GM23338 (cell line): ENCODE measurements at regions not wholly inside any gene's neighbourhood (a gene's known extent, or its start where the extent isn't known, plus 50 kb on each side); places are given as distances from the start of the nearest gene placed in this dataset.

Experiments
- ATAC-seq: fragments of 200-7000 bp; cut with Tn5 transposase; 3 replicates; pipeline ENCODE4 v1.9.1; 2020
- DNase-seq: peaks from one replicate; pipeline ENCODE4 v3.0.0-alpha.2; 2015; ENCODE audit warnings: low spot score
- H2AFZ ChIP-seq: fragments of 200-600 bp; sonication (generic); 2 replicates; pipeline ENCODE4 v1.8.0; 2016; ENCODE audit warnings: antibody characterized with exemption, mild to moderate bottlenecking, moderate library complexity
- H3F3A ChIP-seq: fragments of 200-600 bp; sonication (generic); replicated peaks from 2 replicates; pipeline ENCODE4 v1.8.0; 2017; ENCODE audit warnings: antibody characterized with exemption, mixed run types, low read depth
- H3K27ac ChIP-seq: fragments of 200-600 bp; sonication (generic); 2 replicates; pipeline ENCODE4 v1.6.1; 2016; ENCODE audit warnings: low read depth
- H3K27me3 ChIP-seq: fragments of 200-600 bp; sonication (generic); 2 replicates; pipeline ENCODE4 v1.8.0; 2016; ENCODE audit warnings: mild to moderate bottlenecking, mixed run types, moderate library complexity; ENCODE audit not compliant: insufficient read depth
- H3K36me3 ChIP-seq: fragments of 200-600 bp; sonication (generic); 2 replicates; pipeline ENCODE4 v1.8.0; 2016; ENCODE audit warnings: mild to moderate bottlenecking; ENCODE audit not compliant: insufficient read depth
- H3K4me1 ChIP-seq: fragments of 200-600 bp; sonication (generic); 2 replicates; pipeline ENCODE4 v1.8.0; 2016; ENCODE audit warnings: mild to moderate bottlenecking, moderate library complexity; ENCODE audit not compliant: insufficient read depth
- H3K4me2 ChIP-seq: fragments of 200-600 bp; sonication (generic); 2 replicates; pipeline ENCODE4 v1.7.1; 2017; ENCODE audit warnings: mixed run types
- H3K4me3 ChIP-seq: fragments of 200-600 bp; sonication (generic); 2 replicates; pipeline ENCODE4 v1.6.1; 2016; ENCODE audit warnings: mixed run types
- H3K79me2 ChIP-seq: fragments of 200-600 bp; sonication (generic); replicated peaks from 2 replicates; pipeline ENCODE4 v1.8.0; 2017; ENCODE audit warnings: mild to moderate bottlenecking; ENCODE audit not compliant: insufficient read depth
- H3K9me2 ChIP-seq: fragments of 200-600 bp; sonication (generic); 2 replicates; pipeline ENCODE4 v1.8.0; 2017; ENCODE audit not compliant: insufficient read depth
- H4K20me1 ChIP-seq: fragments of 200-600 bp; sonication (generic); replicated peaks from 2 replicates; pipeline ENCODE4 v1.8.0; 2017; ENCODE audit warnings: mild to moderate bottlenecking; ENCODE audit not compliant: insufficient read depth
- H3K27ac Mint-ChIP-seq: 2 replicates; pipeline ENCODE4 v1.8.0; 2020; ENCODE audit warnings: inconsistent platforms, mild to moderate bottlenecking, moderate library complexity, mixed read lengths
- H3K27me3 Mint-ChIP-seq: 3 replicates; pipeline ENCODE4 v1.8.0; 2022; ENCODE audit warnings: low read depth, mild to moderate bottlenecking, moderate library complexity, mixed read lengths, inconsistent platforms; ENCODE audit not compliant: insufficient read depth, poor library complexity
- H3K36me3 Mint-ChIP-seq: 3 replicates; pipeline ENCODE4 v1.8.0; 2021; ENCODE audit warnings: low read depth, mild to moderate bottlenecking, inconsistent platforms, moderate library complexity, mixed read lengths
- H3K4me1 Mint-ChIP-seq: 3 replicates; pipeline ENCODE4 v1.8.0; 2020; ENCODE audit warnings: mild to moderate bottlenecking, inconsistent platforms, mixed read lengths
- H3K4me3 Mint-ChIP-seq: 3 replicates; pipeline ENCODE4 v1.8.0; 2021; ENCODE audit warnings: moderate library complexity, mild to moderate bottlenecking, inconsistent platforms, mixed read lengths
- H3K9me3 Mint-ChIP-seq: 3 replicates; pipeline ENCODE4 v1.8.0; 2020; ENCODE audit warnings: moderate library complexity, mild to moderate bottlenecking, inconsistent platforms, mixed read lengths
- CREB1 ChIP-seq: fragments of 250-450 bp; sonication (Bioruptor Pico); IDR thresholded peaks from 2 replicates; pipeline ENCODE4 v1.5.0; 2020; ENCODE audit warnings: low read depth, mild to moderate bottlenecking, moderate library complexity
- EZH2 ChIP-seq: fragments of 200-600 bp; sonication (generic); IDR thresholded peaks from one replicate; pipeline ENCODE4 v1.8.0; 2017; ENCODE audit warnings: antibody characterized with exemption, mild to moderate bottlenecking, low read depth; ENCODE audit not compliant: unreplicated experiment
- EZH2phosphoT487 ChIP-seq: fragments of 200-600 bp; sonication (generic); IDR thresholded peaks from one replicate; pipeline ENCODE4 v1.8.1; 2018; ENCODE audit warnings: antibody characterized with exemption; ENCODE audit not compliant: unreplicated experiment
- NANOG ChIP-seq: IDR thresholded peaks from 2 replicates; pipeline ENCODE4 v1.6.1; 2016; ENCODE audit warnings: antibody characterized with exemption, borderline replicate concordance
- POLR2AphosphoS5 ChIP-seq: IDR thresholded peaks from 2 replicates; pipeline ENCODE4 v1.6.1; 2016; ENCODE audit warnings: antibody characterized with exemption, low read depth
- STAT1 ChIP-seq: IDR thresholded peaks from one replicate; pipeline ENCODE4 v1.6.1; 2016; ENCODE audit warnings: antibody characterized with exemption; ENCODE audit not compliant: unreplicated experiment
- ZNF114 ChIP-seq: fragments of 250-450 bp; sonication (Bioruptor Pico); IDR thresholded peaks from 2 replicates; pipeline ENCODE4 v1.5.0; 2020; ENCODE audit warnings: mild to moderate bottlenecking, moderate library complexity
- ZNF331 ChIP-seq: fragments of 250-450 bp; sonication (Bioruptor Pico); IDR thresholded peaks from 2 replicates; pipeline ENCODE4 v1.5.0; 2020; ENCODE audit warnings: low read depth, mild to moderate bottlenecking, moderate library complexity
- TF ChIP-seq, protein P1 (sequence below): fragments of 250-450 bp; sonication (Bioruptor Pico); IDR thresholded peaks from 2 replicates; pipeline ENCODE4 v1.5.0; 2020; ENCODE audit warnings: mild to moderate bottlenecking, moderate library complexity
- TF ChIP-seq, protein P2 (sequence below): IDR thresholded peaks from 2 replicates; pipeline ENCODE4 v1.6.1; 2016; ENCODE audit warnings: antibody characterized with exemption

DNA sequence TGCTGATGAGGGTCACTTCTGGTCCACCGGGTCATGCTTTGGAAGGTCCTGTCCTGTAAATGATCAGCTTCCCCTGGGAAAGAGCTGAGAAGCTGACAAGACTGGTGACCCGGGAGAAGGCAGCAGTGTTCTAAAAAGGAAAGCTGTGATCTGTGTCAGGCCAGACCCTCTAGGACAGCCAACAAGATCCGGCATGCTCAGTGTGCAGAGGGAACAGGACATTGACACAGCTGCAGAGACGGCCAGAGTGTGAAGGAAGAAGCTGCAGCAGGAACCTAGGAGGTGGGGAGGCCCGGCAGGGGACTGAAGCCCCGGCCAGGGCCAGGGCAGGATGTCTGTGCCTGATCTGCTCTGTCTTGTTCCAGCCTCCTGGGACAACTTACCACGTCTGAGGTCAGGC is 372.7 kb upstream of the ID2 start (continued):
- TF ChIP-seq, protein P1, sequence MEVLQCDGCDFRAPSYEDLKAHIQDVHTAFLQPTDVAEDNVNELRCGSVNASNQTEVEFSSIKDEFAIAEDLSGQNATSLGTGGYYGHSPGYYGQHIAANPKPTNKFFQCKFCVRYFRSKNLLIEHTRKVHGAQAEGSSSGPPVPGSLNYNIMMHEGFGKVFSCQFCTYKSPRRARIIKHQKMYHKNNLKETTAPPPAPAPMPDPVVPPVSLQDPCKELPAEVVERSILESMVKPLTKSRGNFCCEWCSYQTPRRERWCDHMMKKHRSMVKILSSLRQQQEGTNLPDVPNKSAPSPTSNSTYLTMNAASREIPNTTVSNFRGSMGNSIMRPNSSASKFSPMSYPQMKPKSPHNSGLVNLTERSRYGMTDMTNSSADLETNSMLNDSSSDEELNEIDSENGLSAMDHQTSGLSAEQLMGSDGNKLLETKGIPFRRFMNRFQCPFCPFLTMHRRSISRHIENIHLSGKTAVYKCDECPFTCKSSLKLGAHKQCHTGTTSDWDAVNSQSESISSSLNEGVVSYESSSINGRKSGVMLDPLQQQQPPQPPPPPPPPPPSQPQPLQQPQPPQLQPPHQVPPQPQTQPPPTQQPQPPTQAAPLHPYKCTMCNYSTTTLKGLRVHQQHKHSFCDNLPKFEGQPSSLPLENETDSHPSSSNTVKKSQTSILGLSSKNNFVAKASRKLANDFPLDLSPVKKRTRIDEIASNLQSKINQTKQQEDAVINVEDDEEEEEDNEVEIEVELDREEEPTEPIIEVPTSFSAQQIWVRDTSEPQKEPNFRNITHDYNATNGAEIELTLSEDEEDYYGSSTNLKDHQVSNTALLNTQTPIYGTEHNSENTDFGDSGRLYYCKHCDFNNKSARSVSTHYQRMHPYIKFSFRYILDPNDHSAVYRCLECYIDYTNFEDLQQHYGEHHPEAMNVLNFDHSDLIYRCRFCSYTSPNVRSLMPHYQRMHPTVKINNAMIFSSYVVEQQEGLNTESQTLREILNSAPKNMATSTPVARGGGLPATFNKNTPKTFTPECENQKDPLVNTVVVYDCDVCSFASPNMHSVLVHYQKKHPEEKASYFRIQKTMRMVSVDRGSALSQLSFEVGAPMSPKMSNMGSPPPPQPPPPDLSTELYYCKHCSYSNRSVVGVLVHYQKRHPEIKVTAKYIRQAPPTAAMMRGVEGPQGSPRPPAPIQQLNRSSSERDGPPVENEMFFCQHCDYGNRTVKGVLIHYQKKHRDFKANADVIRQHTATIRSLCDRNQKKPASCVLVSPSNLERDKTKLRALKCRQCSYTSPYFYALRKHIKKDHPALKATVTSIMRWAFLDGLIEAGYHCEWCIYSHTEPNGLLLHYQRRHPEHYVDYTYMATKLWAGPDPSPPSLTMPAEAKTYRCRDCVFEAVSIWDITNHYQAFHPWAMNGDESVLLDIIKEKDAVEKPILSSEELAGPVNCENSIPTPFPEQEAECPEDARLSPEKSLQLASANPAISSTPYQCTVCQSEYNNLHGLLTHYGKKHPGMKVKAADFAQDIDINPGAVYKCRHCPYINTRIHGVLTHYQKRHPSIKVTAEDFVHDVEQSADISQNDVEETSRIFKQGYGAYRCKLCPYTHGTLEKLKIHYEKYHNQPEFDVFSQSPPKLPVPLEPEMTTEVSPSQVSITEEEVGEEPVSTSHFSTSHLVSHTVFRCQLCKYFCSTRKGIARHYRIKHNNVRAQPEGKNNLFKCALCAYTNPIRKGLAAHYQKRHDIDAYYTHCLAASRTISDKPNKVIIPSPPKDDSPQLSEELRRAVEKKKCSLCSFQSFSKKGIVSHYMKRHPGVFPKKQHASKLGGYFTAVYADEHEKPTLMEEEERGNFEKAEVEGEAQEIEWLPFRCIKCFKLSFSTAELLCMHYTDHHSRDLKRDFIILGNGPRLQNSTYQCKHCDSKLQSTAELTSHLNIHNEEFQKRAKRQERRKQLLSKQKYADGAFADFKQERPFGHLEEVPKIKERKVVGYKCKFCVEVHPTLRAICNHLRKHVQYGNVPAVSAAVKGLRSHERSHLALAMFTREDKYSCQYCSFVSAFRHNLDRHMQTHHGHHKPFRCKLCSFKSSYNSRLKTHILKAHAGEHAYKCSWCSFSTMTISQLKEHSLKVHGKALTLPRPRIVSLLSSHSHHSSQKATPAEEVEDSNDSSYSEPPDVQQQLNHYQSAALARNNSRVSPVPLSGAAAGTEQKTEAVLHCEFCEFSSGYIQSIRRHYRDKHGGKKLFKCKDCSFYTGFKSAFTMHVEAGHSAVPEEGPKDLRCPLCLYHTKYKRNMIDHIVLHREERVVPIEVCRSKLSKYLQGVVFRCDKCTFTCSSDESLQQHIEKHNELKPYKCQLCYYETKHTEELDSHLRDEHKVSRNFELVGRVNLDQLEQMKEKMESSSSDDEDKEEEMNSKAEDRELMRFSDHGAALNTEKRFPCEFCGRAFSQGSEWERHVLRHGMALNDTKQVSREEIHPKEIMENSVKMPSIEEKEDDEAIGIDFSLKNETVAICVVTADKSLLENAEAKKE (CRISPR knock-in tag), result no peak
- TF ChIP-seq ZNF114 (CRISPR knock-in tag), result no peak
- no peak for TF ChIP-seq ZNF331 (CRISPR knock-in tag)
- no peak for TF ChIP-seq EZH2phosphoT487
- no peak for TF ChIP-seq CREB1 (CRISPR knock-in tag)
- TF ChIP-seq POLR2AphosphoS5, result no peak
- no peak for TF ChIP-seq EZH2
- TF ChIP-seq NANOG, result no peak

DNA sequence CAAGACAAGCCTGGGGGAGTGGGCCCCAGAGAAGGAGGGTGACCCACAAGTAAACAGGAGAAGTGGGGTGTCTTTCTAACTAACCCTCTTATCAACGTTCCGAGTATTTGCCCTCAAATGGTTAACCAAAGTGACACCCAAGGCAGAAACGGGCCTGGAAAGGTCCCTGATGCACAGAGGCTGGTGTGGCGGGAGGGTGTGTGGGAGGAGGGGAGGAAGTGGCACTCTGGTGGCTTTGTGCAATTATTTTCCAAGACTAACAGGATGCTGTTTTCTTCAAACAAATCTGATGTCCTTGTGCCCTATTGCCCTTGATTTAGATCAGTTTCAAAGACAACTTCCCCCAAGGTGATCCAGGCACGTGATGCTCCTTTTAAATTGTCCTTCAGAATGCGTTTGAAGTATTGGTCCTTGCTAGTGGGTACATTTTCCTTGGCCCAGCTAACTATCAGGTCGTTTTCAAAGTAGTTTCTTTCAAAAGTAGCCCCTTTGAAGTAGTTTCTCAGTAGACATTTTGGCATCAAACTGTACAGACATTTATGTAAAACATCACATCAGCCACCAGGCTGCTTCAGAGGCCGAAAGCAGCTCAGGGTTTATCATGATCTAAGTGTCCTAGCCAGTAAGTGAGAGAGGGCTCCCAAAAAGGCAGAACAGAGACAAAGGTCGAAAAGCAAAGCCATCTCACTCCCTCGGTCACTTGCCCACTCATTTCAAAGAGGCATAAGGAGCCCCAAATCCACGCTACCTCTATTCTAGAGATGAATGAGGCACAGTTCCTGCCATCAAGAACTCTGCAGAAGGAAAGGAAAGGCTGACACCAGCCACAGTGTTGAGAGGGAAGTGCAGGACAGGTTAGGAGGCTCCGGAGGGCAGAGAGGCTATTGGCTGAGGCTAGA is 371.1 kb upstream of the ID2 start:
- no peak for ATAC-seq
- H3K4me2 ChIP-seq, result no peak overlapping the region
- H3K36me3 ChIP-seq, result no peaks in the 10 kb centered on the region
- H3F3A ChIP-seq, result no peaks in the 10 kb centered on the region
- no peaks in the 10 kb centered on the region for H3K79me2 ChIP-seq
- Mint-ChIP-seq H3K4me1 (peaks cover 12% of the 10 kb centered on the region), H3K4me3 (no peak overlapping the region), H3K27me3 (peaks cover 4% of the 10 kb centered on the region), H3K36me3 (no peaks in the 10 kb centered on the region), H3K9me3 (peaks cover 8% of the 10 kb centered on the region; the same call in 2 of the 3 replicates), H3K27ac (no peak overlapping the region)
- H3K9me2 ChIP-seq, result no peaks in the 10 kb centered on the region
- no peak overlapping the region for H3K4me3 ChIP-seq
- H4K20me1 ChIP-seq, result no peaks in the 10 kb centered on the region
- no peak overlapping the region for H3K27ac ChIP-seq
- no peaks in the 10 kb centered on the region for H3K27me3 ChIP-seq
- no peak for DNase-seq
- H3K4me1 ChIP-seq, result 0 out of 2 replicates have a peak, but pooled peaks cover 3% of the 10 kb centered on the region
- H2AFZ ChIP-seq, result no peak overlapping the region
- TF ChIP-seq ZNF331 (CRISPR knock-in tag) (no peak), EZH2phosphoT487 (no peak), POLR2AphosphoS5 (no peak), NANOG (no peak), STAT1 (no peak), CREB1 (CRISPR knock-in tag) (no peak)
- TF ChIP-seq, protein P2, sequence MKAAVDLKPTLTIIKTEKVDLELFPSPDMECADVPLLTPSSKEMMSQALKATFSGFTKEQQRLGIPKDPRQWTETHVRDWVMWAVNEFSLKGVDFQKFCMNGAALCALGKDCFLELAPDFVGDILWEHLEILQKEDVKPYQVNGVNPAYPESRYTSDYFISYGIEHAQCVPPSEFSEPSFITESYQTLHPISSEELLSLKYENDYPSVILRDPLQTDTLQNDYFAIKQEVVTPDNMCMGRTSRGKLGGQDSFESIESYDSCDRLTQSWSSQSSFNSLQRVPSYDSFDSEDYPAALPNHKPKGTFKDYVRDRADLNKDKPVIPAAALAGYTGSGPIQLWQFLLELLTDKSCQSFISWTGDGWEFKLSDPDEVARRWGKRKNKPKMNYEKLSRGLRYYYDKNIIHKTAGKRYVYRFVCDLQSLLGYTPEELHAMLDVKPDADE, result no peak
